Astrocyte of the cerebellum (primary cell): ENCODE measurements at regions not wholly inside any gene's neighbourhood (a gene's known extent, or its start where the extent isn't known, plus 50 kb on each side); places are given as distances from the start of the nearest gene placed in this dataset.

Source experiments
- DNase-seq: peaks from one replicate; pipeline ENCODE4 v3.0.0-alpha.2; 2011; ENCODE audit warnings: low read depth
- H3K4me3 ChIP-seq: 2 replicates; pipeline ENCODE4 v1.5.1; 2011; ENCODE audit warnings: mild to moderate bottlenecking, low read depth, low read length, moderate library complexity
- CTCF ChIP-seq: IDR thresholded peaks from 2 replicates; pipeline ENCODE4 v1.5.1; 2012; ENCODE audit warnings: low read length, low read depth, moderate library complexity, mild to moderate bottlenecking; ENCODE audit errors: missing control alignments
- in situ Hi-C: cut with HindIII; loops from 2 replicates; pipeline ENCODE4 v1.10.0; 2017; ENCODE audit warnings: low sequenced_read_pairs

- H3K4me3 ChIP-seq, result no peak overlapping the region
- no peak for DNase-seq
- in situ Hi-C loops, result no loop called here
- no peak for TF ChIP-seq CTCF
Observed at GRCh38 chr4:86498863-86499166, 95.3 kb upstream of the PTPN13 start.

- no peak for TF ChIP-seq CTCF
- no peak overlapping the region for H3K4me3 ChIP-seq
- in situ Hi-C loops, result loop anchor here (10.0 to 25.0 kb wide), 3 partner anchors 294 to 612 kb away; no protein-coding TSS in a partner anchor
- DNase-seq, result no peak
Observed at GRCh38 chr4:86500527-86500926, 93.6 kb upstream of the PTPN13 start.

- TF ChIP-seq CTCF, result no peak
- H3K4me3 ChIP-seq, result no peak overlapping the region
- in situ Hi-C loops, result loop anchor here (10.0 to 25.0 kb wide), 3 partner anchors 293 to 610 kb away; no protein-coding TSS in a partner anchor
- no peak for DNase-seq
Observed at GRCh38 chr4:86502081-86502480, 92.0 kb upstream of the PTPN13 start.

- in situ Hi-C loops, result loop anchor here (10.0 to 25.0 kb wide), 3 partner anchors 288 to 606 kb away; no protein-coding TSS in a partner anchor
- no peak overlapping the region for H3K4me3 ChIP-seq
- no peak for DNase-seq
- no peak for TF ChIP-seq CTCF
Observed at GRCh38 chr4:86506591-86506990, 87.5 kb upstream of the PTPN13 start.

- peak overlapping the region; percentile 1 for H3K4me3 ChIP-seq
- in situ Hi-C loops, result loop anchor here (10.0 to 25.0 kb wide), 3 partner anchors 286 to 604 kb away; no protein-coding TSS in a partner anchor
- no peak for TF ChIP-seq CTCF
- peak; percentile 60 for DNase-seq
Observed at GRCh38 chr4:86508436-86508835, 85.7 kb upstream of the PTPN13 start.

- no peak for DNase-seq
- H3K4me3 ChIP-seq, result no peak overlapping the region
- in situ Hi-C loops, result loop anchor here (25.0 kb wide), 2 partner anchors 401 to 601 kb away; no protein-coding TSS in a partner anchor
- no peak for TF ChIP-seq CTCF
Observed at GRCh38 chr4:86511590-86511989, 82.5 kb upstream of the PTPN13 start.
